NCI-H2171 treated with DMSO at 0.1 percent for 48 hours (cell line): ENCODE measurements at regions not wholly inside any gene's neighbourhood (a gene's known extent, or its start where the extent isn't known, plus 50 kb on each side); places are given as distances from the start of the nearest gene placed in this dataset.

Source experiments
- DNase-seq: peaks from one replicate; lab custom pipeline; 2025; lab: John Stamatoyannopoulos, UW

- DNase-seq, result no peak
Measured at GRCh38 chr1:30405631-30406212, 317.7 kb downstream of the MATN1 start.

DNA sequence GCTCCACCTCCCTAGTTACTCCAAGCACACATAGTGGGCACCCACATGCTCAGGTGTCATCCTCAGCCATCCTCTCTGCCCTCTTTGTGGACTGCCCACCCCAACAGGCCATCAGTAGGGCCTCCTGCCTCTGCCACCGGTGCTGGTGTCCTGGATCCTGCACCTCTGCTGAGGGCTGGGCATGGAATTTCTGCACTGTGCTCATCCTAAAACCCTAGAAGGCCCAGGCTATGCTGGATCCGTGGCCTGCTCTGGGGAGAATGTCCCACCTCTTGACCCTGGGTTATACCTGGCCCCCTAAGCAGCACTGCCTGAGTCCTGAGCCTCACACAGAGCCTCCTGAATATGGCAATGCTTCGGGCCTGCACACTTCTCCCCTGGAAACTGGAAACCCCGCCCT, 318.3 kb downstream of the MATN1 start:
- no peak for DNase-seq

DNA sequence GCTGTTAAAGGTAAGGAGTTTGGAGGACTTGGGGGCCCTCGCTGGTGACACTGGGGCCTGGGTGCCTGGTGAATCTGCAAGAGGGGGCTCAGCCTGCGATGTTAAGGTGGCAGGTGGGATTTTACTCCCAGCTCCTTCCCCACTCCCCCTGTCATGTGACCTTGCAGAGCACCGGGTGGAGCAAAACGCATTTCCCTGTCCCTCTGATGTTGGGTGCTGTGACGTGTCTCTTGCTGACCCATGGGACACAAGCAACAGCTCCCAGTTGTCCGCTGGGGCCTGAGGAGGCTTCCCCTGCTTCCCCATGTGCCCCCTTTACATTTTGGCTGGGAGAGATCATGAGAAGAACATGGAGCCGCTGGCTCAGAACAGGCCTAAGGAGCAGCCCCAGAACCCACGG, 319.0 kb downstream of the MATN1 start:
- DNase-seq, result no peak

DNA sequence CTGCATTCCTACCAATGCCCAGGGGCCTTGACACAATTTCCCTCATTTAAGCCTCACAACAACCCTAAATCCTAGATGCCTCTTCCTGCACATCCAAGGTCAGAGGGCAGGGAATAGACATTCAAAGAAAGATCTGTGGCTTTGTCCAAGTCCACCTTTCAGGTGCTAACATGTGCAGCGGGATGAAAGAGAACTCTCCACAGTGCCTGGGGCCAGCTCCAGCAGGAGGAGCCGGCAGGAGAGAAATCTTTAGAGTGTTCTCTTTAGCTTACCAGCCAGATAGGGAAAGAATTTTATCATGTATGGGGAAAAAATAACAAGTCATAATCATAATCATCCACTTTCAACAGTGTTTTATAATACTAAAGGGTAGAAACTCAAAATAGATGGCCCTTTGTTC, 319.7 kb downstream of the MATN1 start:
- DNase-seq, result no peak

DNA sequence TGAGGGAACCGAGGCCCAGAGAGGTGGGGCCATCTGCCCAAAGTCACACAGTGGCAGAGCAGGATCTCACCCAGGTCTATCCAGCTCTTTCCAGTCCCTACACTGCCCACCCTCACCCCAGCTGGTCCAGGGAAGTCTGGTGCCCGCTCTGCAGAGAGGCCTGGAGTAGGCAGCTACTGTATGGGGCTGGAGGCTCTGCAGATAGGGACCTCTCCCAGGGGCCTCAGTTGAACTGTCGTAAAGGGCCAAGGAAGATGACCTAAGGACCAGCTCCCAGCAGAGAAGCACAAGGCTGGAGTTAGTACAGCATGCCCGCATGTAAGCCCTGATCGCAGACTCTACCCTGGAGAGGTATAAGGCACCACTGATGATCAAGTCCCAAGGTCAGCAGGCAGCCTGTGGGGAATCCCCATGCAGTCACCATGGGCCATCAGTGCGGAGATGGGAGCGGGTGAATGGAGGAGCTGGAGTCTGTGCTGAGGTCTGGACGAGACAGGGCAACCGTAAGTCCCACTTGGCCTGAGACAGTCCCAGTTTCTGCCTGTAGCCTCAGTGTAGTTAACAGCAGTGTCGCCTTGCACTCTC, 320.2 kb downstream of the MATN1 start:
- DNase-seq, result no peak

DNA sequence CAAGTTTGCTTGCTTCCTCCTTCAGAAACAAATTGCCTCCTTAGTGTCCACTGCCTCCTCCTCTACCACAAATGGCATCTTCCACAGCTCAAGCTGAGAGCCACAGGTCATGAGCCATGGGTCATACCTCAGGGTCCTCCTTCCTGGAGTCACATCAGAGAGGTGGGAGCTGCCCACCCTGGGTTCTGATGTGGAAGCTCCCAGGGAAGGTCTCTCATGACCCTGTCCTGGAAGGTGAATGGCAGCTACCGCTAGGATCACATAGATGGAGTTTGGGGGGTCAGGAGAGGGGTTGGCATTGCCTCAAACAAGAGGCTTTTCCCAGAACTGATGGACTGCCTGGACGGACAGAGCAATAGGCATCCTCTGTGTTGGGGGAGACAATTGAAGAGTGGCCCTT, 321.4 kb downstream of the MATN1 start:
- DNase-seq, result no peak

GRCh38 chr1:30400507-30400906, 322.9 kb downstream of the MATN1 start:
- no peak for DNase-seq

DNA sequence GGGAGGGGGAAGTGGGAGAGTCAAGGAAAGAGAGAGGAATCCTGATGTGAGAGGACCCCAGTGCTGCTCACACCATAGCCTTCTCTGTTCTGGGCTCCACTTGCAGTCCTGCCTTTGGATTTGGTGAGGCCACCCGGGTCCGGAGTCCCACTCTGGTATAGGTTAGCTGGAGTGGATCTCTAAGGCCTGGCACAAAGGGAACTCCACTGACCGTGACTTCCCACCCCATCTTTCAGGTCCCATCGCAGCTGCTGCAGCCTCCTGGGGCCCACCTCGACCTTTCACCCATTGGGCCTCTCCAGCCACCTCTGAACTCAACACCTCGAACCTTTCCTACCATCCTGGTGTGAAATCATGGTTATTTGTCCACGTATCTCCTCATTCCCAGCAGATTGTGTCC, 324.4 kb downstream of the MATN1 start:
- DNase-seq, result no peak

GRCh38 chr1:30397576-30397975, 325.8 kb downstream of the MATN1 start:
- no peak for DNase-seq

GRCh38 chr1:30395631-30396030, 327.8 kb downstream of the MATN1 start:
- DNase-seq, result no peak

DNA sequence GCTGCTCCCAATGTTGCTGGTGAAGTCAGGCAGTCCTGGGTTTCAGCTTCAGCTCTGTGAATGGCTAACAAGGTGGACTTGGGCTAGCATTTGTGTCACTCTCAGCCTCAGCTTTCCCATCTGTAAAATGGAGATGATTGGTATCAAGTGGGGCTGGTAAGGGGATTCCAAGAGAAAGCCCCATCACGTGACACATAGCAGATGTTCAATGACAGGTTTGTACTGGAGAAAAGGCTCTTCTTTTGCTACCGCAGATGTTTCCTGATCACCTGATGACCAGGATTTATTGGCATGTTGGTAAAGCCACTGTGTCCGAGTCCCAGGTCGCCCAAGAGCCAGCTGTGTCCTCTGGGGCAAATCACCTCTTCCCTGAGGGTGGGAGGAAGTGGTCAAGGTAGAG, 335.0 kb downstream of the MATN1 start:
- DNase-seq, result no peak

GRCh38 chr1:30386156-30386926, 337.0 kb downstream of the MATN1 start:
- no peak for DNase-seq

DNA sequence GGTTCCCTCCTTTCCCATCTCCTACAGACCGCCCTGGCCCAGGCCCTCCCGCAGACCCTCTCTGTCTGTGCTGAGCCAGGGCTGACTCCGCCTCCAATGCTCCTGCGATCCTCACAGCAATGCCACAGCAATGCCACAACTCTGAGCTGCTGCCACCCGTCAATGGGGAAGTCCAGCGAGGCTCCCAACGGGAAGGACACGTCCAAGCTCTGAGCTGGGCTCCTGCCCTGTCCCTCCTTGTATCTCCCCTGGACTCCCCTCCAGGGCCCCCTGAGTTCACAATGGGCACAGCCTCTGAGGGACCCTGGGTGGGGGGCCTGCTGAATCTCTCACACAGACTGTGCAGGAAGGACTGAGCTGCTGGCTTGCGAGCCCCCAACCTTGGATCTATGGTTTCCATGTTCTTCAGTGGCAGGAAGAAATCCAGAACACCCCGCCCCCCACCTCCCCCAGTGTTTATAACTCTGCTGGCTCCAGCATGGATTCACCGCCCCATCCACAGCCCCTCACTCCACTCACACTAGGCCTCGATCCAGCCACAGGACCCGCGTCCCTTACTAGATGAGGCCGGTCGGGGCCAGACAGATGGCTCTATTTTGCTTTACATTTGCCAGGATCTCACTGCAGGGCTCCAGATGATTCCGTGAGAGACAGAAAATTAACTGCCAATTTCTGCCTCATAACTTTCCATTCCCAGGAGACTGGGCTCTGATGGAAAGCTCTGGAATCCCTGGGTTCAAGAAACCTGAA, 338.0 kb downstream of the MATN1 start:
- DNase-seq, result no peak

DNA sequence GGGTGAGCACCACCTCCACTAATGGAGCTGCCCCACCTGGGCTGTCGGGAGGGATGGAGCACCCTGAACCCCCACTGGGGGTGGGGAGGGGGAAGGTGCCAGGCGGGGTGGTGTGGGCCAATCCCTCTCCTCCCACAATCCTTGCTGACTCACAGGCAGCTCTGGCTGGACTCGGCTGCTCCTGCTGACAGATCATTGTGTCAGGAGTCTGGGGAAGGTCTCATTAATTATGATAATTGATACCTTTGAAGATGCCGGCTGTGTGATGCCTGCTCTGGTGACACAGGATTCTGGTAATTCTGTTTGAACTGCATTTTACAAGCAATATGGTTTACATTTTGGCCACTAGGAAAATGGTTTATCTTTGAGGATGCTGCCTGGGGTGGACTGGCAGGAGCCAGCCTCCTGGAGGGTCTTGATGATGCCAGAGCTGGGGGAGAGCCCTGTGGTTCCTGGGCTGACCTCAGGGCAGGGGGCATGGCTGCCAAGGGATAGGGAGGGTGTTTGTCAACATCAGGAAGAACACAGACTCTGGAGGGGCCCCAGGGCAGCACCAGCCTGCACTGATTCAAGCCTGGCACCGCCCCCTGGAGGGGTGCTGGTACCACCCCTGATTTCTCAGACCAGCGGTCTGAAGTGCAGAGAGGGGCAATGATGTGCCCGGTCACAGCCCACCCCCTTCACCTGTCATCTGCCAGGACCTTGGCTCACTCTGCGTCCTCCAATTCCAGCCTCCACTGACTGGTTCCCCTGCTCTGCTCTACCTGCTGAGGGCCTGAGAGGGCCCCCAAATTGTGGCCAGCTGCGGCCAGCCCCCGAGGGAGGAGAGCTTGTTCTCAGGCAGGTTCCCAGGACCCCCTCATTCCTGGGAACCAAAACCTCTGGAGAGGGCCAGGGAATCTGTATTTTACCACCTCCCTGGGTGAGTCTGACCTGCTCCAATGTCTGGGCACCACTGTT, 338.8 kb downstream of the MATN1 start:
- peak; percentile 16 for DNase-seq

- no peak for DNase-seq
Measured at GRCh38 chr1:30383221-30383711, 340.1 kb downstream of the MATN1 start.

DNA sequence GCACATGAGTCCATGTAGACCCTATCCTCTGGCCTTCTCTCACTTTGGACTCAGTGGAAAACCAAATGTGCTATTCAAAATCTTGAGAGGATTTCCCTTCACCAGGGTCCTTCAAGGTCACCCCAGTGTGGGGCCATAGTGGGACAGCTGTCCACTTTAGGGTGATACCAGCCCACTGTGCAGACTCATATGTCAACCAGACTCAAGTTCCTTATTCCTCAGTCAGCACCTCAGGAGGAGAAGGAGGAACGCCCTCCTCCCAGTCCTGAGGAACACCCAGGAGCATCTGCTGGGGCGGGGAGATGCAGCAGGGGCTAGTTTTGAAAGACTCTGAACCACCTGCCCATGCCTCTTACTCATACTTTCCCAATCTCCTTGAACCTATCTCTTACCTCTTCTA, 340.9 kb downstream of the MATN1 start:
- no peak for DNase-seq

GRCh38 chr1:30381671-30382365, 341.6 kb downstream of the MATN1 start:
- no peak for DNase-seq

GRCh38 chr1:30381266-30381665, 342.1 kb downstream of the MATN1 start:
- no peak for DNase-seq

DNA sequence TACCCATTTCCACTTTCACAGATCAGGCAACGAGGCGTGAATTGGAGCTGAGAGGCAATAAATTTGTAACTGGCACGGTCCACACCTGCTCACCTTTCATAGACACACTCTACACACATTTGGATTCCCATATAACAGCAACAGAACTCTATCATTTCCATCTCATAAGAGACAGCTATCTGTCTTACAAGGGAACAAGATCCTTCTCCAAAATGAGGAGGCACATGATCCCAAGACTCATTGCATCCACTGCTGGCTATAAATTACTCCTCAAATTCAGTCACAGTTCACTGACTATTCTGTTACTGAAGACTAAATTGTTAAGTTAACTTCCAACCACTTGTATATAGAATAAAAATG, 342.8 kb downstream of the MATN1 start:
- DNase-seq, result no peak

DNA sequence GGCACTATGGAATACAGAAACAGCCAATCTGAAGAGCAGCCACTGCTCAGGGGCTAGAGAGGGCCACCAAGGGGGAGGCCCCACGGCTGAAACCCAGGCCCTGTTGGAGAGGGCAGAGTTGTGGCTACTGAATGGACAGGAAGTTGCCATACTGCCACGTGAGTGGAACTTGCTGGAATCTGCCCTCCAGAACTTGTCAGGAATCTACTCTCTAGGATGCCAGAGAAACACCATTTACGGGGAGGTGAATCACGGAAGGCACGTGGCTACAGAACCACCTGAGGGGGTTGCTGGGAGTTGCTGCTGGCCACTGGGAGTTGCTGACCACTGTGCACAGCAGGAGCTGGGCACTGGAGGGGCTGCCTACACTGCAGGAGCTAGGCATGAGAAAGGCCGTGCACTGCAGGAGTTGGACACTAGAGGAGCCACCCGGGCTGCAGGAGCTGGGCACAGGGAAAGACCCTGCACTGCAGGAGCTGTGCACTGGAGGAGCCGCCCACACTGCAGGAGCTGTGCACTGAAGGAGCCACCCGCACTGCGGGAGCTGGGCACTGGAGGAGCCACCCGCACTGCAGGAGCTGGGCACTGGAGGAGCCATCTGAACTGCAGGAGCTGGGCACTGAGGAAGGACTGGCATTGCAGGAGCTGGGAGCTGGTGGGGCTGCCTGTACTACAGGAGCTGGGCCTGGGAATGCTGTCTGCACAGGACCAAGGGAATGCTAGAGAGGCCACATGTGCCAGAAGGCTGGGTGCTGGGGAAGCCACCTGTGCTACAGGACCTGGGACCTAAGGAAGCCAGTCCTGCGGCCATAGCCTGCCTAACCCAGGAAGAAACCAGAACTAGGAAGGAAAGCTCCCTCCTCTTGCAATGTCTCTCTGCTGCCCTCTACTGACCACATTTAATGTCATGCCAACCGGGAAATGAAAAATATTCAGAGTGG, 343.4 kb downstream of the MATN1 start:
- peak; percentile 87 for DNase-seq
